ENCODE measurements at regions not wholly inside any gene's neighbourhood (a gene's known extent, or its start where the extent isn't known, plus 50 kb on each side); places are given as distances from the start of the nearest gene placed in this dataset.

DNA sequence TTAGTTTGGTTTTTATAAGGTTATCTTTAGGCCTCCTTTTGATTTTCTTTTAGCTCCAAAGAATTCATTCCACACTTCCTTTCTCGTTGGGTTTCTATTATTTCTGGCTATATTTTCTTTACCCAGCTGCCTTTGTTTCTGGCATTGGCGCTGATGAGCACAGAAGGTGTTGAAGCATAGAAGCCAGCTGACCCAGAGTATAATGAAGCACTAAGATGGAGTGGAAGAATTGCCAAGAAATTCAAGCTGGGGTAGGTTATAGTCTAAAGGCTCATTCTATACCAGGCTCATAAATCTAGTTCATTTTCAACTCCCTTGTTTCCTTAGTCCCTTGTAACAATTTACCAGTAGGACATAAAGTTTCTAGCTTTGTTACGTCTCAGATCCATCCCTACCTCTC lies 169.5 kb downstream of the HRH4 start:
- DNase-seq, result no peak

DNA sequence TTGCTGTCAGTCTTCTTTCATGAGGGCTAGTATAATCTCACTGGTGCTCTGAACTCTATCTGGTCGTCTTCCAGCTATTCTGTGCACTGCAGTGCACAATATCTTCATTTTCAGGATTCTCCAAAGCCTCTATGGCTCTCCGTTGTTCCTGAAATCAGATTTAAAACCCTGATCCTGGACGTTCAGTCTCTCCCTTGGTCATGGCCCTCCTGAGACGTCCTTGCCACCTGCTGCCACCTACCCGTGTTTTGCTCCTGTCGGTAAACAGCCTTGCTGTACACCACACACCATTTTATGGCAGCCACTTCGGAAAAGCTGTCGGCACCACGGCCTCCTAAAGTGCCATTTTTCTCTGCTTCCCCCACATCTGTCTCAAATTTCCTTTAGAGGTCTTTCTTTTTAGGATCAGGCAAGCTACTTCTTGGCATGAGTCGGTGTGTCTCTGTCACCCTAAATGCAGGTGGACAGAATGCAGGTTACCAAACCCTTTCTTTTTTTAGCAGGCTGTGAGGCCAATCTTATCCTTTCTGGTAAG lies 170.0 kb downstream of the HRH4 start:
- DNase-seq, result no peak

DNA sequence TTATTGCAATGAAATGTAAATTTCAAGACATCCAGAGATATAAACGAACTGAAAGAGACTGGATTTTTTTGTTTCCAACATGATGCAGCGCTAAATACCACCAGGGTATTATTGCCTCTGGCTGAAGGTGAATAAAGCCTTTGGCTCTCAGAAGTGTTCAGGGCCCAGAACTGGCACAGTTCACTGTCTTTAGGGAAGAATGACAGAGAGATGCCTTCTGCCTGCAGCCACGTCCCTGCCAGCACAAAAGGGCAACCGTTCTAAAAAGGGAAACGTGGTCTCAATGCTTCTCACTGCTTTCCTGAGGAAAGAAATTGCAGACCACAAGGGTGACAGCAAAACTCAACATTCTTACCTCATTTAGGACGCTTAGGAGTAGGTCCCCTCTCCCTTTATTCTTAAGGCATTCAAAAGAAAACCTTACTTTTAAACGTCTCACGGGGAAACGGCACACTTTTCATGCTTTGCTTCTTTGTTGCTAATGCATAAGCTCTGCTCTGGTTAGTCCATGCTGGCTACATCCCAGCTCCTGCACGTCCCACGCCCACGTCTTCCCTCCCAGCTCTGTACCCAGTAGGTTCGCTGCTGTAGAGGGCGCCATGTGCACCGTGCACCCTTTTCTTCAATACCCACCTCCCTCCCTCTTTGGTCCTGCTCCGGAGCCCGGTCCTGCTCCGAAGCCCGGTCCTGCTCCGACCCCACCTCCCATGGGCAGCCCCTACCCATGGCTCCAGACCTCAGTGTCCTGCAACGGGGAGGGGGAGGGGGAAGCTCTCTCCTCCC lies 171.0 kb downstream of the HRH4 start:
- DNase-seq, result no peak

DNA sequence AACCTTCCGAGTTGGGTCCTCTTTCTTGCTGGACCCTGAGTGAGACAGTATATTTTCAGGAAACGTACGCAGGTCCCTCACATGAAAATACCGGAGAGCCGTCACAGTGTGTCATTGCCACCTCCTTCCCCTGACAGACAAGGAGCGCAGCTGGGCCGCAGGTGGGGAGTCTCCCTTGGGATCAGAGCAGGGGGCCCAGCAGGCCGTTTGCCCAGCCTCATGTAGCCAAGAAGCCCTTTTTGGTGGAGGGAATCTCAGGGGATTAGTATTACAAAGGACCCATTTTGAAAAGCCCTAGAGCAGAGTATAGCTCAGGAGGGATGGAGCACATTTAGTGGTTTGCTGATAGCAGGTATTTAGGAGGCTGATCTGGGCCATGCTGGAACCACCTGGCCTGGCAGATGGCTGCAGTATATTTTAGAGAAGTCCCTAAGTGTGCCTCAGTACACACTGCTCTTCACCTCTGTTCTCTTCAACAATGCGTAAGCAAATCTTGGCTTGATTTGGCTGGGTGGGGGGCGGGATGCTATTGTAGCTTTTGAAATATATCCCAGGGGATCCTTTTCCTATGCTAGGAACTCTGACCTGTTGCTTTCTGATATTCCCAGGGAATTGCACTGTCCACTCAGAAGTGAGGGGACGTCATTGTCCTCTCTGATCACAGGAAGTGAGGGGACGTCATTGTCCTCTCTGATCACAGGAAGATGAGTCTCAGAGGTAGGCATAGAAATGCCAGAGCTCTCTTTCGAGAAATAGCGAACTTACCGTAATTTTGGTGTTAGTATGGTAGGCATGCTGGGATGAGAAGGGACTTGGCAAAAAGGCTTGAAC lies 171.9 kb downstream of the HRH4 start:
- DNase-seq, result no peak

DNA sequence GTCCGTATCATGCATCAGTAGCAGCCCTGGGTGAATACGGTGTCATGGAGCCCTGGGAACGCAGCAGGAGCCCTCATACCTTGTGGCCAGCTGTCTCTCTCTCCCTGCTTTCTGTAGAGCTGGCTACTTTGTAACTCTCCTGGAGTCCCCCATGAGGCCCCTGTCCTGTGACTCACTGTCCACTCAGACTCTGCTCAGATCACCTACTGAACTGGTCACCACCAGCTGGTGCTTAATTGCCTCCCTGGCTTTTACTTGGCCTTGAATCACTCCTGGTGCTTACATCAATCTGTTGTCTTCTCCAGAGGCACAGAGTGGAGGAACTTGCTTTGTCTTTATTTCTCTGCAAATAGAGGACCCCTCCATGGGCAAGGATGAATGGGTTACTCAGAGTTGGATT lies 172.7 kb downstream of the HRH4 start:
- no peak for DNase-seq

DNA sequence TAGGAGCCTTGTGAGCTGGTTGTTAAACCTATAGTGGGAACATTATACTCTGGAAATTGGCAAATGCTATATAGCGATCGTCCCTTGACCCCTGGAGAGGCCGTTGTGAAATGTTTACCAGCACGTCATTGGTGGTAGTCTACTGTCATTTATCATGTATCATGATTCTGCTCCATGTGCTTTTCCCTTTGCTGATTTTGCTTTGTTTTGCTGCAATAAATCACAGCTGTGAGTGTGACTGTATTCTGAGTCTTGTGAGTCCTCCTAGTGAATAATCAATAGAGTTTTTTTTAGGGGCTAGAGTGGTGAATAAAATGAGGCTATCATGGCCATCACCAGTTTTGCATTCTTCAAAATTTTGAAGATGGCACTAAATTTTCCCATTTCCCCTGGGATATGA lies 189.1 kb downstream of the HRH4 start:
- no peak for DNase-seq

DNA sequence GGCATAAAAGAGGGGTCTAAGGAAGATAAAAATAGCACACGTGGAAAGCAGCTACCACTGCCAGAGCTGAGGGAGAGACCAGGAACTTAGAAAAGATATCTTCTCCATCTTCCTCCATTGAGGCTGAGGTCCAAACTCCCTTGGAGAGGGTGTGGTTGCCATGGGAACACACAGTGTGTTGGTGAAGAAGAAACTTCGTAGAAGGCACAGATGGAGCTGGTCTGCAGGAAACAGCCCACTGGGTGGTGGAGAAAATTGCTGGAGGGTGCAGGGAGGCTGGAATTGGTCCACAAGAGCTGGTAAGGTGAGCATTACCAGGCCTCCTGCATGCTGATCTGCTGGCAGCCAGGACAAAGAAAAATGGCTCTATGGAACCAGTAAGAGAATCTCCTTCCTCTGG lies 191.0 kb downstream of the HRH4 start:
- no peak for DNase-seq

DNA sequence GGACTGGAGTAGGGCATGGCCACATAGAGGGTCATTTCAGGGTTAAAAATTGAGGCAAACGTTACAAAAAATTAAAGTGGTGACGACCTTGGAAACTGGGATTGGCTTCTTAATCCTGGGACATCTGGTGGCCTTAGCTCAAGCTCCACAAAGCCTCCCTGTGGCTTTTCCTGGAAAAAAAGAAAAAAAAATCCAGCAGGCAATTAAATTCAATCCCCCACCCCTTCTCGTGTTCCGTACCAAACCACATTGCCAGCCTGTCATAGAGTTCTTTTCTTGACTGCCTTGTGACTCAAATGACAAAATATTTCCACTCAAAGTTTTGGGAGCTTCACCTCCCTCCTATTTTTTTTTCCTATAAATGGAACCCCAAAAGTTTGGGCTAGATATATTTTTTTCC lies 195.6 kb downstream of the HRH4 start:
- no peak for DNase-seq

DNA sequence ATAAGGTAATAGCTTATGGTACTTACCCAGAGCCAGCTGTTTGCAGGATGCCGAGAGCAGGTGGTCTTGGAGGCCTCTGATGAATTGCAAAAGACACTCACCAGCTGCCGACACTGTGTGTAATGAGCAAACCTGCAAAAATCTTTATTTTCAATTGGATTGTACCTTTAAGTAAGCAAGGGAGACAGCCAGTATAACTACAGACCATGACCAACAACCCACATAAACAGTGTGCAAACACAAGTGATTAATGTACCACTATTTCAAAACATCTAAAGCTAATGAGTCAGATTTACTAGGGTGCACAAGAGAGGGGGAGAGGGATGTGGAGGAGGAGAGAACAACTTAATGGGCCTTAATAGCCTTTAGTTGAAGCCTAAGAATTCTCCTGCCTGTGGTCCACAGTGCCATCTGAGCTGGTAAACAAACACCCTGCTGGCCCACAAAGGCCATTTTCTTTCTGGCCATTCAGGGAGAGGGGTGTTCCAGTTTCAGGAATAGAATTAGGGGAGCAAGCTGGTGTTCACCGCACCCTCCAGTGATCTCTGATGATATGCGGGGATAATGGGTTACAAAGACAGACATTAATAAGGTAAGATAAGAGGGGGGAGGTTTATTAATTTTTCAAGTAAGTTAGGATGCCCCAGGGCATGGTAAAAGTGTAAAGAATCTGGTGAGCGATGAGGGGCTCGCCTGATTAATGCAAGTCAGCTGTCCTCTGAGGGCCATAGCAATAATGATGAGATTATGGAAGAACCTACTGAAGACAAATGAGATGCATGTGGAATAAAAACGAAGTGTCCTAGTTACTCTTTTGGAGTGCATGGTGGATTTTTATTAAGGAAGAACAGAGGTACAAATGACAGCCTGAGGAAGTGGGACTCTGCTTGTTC lies 196.4 kb downstream of the HRH4 start:
- DNase-seq, result no peak

DNA sequence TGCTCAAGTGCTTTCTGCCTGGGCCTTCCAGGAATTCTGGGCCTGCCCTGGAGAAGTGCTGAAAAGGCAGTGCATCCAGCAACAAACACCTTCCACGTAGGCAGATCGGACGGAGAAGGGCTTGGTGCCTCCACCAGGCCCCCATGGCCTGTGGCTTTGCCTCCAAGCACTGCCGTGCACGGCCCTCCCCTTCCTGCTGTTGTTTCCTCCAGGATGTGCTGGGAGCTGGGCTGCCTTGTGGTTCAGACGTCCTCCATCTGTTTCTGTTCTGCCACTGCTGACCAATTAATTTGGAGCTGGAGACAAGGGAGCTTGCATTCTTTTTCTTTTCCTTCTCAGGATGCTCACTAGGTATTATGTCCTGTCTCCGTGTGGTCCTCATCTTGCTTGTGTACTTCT lies 197.0 kb downstream of the HRH4 start:
- no peak for DNase-seq

DNA sequence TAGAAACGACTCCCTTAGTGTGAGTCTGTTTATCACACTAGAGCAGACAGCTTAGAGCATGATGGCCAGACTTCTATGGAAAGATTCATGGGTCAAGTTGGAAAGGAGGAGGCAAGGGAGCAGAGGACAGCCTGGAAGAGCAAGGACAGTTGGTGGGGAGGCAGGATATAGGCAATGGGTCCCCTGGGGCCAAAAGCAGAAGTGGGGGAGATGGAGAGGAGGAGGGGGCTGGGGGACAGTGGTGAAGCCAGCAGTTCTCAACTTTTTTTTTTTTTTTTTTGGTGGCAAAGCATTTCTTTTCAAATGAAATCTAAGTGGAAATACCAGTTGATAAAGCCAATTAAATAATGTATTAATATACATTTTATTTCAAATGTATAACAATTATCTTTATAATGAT lies 197.9 kb downstream of the HRH4 start:
- DNase-seq, result no peak

DNA sequence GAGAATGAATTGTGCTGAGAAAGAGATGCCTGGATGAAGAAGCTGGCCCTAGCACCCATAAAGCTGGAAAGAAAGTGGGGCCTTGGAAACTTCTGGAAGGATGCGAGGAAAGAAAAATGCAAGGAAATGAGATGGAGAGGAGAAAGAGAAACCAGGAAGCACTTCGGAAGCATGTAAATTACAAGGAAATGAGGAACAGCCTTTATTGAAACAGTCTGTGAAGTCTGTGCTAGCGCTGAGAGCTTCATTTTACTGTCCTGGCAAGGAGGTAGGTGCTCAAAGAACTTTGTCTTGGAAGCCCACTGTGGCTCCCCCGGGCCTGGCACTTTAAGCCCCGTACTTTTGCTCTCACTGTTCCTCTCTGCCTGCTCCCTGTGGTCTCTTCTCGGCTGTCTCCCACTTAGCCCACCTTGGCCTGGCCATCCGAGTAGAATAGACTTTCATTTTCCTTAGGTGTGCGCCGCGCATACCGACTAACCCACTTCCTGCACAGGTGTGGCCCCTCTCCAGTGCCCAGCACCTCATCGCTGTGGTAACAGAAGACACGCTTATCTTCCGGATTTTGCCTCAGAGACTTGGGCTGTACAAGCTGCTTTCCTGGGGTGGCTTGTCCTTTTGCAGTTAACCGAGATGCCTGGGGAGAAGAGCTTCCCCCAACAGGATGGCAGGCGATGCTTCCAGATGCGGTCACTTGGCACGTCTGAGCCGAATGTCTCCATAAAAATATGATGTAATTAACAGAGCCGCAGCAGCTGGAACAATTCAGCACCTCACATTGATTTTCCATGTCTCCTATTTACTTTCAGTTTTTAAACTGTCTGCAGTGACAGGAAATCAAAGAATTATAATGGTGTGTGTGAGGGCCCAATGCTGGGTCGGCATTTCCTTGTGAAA lies 199.6 kb downstream of the HRH4 start:
- DNase-seq, result peak; percentile 35 to 39

DNA sequence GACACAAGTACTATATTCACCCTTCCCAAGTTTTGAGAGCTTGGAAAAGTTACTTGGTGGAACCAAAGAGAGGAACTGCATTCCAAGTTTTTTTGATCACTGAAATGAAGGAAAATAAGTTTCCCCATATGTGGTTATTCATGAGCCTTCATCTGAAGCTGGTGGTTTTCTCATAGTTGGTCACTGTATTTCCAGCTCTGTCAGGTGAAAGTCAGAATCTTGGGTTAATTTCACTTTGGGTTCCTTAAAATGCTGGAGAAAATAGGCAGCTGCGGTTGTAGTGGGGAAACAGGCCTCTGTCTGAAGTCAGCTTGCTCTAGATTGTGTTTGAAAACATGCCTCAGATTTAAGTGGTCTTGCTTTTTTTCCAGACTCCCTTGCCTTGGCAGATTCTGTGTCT lies 200.5 kb downstream of the HRH4 start:
- DNase-seq, result no peak

DNA sequence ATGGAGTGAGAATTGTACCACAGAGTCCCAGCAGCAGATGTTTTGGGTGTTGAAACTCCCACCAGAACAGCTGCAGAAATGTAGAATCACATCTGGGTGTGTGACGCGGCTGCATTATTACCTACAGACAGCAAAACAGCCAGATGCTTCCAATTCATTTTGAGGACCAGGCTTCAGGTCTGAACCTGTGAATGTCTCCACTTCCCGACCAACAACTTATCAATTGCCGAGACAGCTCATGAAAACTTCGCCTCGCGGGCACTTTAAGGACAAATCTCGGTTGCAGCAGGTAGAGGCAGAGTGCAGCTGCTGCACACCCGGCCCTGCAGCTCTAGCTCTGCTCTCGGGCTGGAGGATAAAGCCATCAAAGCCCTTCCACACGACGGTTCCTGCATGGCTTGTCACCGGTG lies 202.0 kb downstream of the HRH4 start:
- DNase-seq, result no peak

DNA sequence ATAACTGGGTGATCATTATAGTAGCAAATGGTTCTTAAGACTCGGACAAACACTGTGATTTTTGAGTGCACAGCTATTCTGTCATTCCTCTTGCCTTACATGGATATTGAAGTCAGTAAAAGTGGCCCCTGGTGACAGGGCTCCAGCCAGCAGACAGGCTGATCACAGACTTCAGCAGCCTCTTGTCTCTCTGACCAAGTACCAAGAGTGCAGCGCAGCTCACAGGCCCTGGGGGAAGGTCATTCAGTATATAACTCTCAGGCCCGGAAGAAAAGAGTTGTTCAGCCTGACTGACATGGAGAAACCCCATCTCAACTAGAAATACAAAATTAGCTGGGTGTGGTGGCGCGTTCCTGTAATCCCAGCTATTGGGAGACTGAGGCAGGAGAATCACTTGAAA lies 202.6 kb downstream of the HRH4 start:
- no peak for DNase-seq

DNA sequence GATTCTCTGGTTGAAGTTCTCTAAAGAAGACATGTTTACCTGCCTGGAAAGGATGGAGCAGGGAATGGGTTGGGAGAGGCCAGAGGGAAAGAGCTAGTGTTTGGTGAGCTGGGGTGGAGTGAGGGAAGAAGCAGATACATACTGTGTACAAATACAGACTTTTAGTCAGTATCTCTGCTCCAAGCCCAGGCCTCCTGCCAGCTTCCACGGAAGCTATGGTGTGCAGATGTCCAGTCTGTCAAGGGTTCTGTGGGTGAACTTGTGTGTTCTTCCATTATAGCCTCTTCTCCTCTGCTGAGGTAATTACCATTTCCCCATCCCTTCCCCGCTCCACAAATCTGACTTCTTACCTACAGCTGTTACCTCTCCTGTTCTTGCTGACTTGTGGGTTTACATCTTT lies 208.6 kb downstream of the HRH4 start:
- no peak for DNase-seq

DNA sequence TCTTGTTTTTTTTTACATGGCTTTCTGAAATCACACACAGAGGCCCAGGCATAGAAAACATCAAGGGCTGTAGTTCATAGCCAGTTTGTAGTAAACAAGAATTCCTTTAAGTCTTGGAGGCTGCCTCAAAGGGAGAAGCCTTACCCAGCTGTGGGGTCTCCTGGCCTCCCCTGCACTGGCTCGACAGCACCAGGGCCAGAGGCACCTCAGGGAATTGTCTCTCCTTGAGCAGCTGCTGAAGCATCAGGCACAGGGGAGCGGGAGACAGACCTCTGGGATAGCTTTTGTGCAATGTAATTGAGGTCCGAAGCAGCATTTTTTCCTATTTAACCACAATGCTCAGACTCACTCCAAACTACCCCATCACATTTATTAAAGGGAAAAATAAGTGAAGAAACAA lies 209.1 kb downstream of the HRH4 start:
- no peak for DNase-seq

DNA sequence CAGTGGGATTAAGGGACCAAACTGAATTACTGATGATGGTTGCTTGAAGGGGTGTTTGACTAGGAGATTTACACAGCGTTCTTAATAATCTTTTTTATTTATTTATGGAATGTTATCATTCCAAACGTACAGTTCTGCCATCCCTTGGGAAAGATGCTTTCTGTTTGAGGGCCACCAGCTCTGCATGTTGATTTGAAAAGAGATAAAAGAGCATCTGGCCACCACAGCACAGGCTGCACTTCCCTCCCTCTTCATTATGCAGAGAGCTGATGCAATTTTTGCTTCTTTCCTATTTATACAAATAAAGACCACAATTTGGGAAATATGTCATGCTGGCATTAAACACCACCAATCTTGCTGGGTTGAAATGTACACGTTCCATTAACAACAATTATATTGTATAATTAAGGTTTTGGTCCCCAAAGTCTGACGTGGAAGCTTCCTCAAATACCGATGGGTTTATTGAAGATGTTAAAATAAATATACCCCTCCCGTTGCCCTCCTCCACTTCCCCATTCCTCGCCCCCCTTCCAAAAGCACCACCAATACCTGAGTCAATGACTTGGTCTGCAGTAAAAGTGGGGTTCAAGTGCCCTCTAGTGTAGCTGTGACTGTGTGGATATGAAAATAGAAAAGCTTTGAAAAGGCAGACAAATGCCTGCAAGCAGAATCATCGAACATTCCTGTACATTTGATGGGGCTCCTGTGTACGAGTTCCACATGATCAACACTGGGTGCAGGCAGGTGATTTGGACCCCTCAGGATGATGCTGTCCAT lies 211.9 kb downstream of the HRH4 start:
- DNase-seq, result no peak

DNA sequence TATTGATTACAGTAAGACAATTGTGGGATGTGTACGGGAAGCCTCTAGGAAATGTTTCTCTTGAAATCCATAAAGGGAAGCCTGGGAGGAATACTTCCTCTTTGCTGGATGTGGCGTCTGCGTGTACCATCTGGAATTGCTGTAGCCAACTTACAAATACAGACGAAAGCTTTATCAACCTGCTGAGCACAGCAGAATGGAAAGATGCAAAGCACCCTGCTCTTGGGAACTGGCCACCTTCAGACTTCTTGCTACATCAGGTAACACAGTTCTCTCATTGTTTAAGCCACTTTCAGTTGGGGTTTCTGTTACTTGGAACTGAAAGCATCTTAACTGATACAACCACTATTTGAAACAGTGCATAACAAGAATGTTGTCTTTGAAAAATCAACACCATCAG lies 213.8 kb downstream of the HRH4 start:
- peak in 1 of 2 experiments; percentile 20 for DNase-seq

DNA sequence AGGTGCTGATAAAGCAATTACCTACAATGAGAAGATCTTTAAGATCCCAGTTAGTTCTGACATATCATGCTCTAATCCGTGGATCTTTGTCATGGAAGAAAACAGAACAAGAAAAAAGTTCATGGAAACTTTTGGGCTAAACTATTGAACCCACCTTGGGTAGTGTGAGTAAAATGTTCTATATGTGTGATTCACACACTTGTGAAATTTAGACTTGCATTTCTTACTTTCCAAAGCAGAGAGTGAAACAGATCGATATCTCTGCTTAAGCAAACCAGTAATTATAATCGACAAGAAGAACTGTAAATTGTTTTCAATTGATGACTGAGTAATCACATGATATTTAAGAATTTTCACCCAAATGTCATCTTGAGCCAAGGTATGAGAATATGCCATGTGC lies 214.2 kb downstream of the HRH4 start:
- DNase-seq, result no peak

DNA sequence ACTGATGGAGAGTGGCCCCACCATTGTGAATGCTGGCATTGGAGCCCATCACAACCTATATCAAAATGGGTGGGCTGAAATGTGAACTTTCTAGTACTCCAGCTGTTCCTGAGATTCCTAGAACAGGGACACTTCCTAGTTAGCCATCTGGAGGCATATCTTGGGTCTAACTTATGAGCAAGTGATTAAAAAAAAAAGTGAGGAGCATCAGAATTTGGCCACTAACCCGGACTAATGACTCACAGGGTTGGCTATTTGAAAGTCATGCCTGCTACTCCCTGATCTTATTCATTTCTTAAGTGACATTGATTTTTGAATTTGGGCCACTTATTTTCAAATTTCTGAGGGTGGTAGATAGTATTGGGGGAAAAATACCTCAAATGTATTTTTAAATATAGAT lies 216.6 kb downstream of the HRH4 start:
- no peak for DNase-seq
